Thoracic aorta (tissue), 2 donors: ENCODE measurements at regions not wholly inside any gene's neighbourhood (a gene's known extent, or its start where the extent isn't known, plus 50 kb on each side); places are given as distances from the start of the nearest gene placed in this dataset.

Experiments
- ATAC-seq: fragments of 150-250 bp; one replicate; pipeline ENCODE4 v1.8.0; 2017; ENCODE audit warnings: low read depth; ENCODE audit not compliant: insufficient number of reproducible peaks, low FRiP score
- DNase-seq: peaks from one replicate; pipeline ENCODE4 v3.0.0-alpha.2; 2020; ENCODE audit warnings: low spot score
- H3K27ac ChIP-seq, 2 donors: fragments of 200-600 bp; sonication (generic); 1 replicate in 1 of 2; 2 replicates in 1 of 2; pipeline ENCODE4 v1.5.1; 2016; ENCODE audit warnings: mild to moderate bottlenecking in 2 of 2, moderate library complexity in 2 of 2
- H3K27me3 ChIP-seq: fragments of 200-600 bp; sonication (generic); replicated peaks from 2 replicates; pipeline ENCODE4 v1.6.0; 2016; ENCODE audit warnings: mild to moderate bottlenecking; ENCODE audit not compliant: insufficient read depth
- H3K36me3 ChIP-seq: fragments of 200-600 bp; sonication (generic); one replicate; pipeline ENCODE4 v1.5.1; 2016
- H3K4me1 ChIP-seq, 2 donors: fragments of 200-600 bp; sonication (generic); 1 replicate in 1 of 2; 2 replicates in 1 of 2; pipeline versions ENCODE4 v1.5.1 to v1.6.0; 2016; ENCODE audit warnings: low read depth in 2 of 2, mild to moderate bottlenecking in 1 of 2; ENCODE audit not compliant: control insufficient read depth in 1 of 2
- H3K4me3 ChIP-seq: fragments of 200-600 bp; sonication (generic); 2 replicates; pipeline ENCODE4 v1.5.1; 2016; ENCODE audit warnings: mild to moderate bottlenecking
- H3K9me3 ChIP-seq: fragments of 200-600 bp; sonication (generic); 2 replicates; pipeline ENCODE4 v1.5.1; 2016
- TF ChIP-seq, protein P1 (sequence below): fragments of 200-600 bp; sonication (generic); IDR thresholded peaks from one replicate; pipeline ENCODE4 v1.5.1; 2019; ENCODE audit warnings: antibody characterized with exemption

DNA sequence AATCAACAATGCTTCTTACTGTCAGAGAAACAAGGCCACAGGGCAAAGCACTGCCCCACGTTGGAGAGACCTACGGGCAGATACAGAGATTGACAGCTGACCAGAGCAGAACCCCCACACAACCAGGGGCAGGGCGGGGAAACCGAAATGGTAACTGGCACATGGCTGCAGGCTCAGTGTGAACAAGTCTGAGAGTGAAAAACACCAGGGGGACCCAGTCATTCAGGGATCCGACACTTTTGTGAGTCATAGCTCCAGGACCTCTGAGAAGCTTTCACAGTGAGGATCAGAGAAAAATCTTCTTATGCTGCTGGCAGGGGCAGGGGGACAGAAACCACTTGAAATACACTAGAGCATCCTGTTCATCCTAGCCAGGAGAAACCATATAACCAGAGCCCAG, 254.2 kb downstream of the C6orf118 start:
- DNase-seq = no peak
- Histone ChIP-seq H3K4me1 (no peaks in the 10 kb centered on the region), H3K27ac (no peak overlapping the region), H3K9me3 (no peaks in the 10 kb centered on the region), H3K36me3 (no peaks in the 10 kb centered on the region), H3K27me3 (no peaks in the 10 kb centered on the region), H3K4me3 (no peak overlapping the region)
- TF ChIP-seq, protein P1, sequence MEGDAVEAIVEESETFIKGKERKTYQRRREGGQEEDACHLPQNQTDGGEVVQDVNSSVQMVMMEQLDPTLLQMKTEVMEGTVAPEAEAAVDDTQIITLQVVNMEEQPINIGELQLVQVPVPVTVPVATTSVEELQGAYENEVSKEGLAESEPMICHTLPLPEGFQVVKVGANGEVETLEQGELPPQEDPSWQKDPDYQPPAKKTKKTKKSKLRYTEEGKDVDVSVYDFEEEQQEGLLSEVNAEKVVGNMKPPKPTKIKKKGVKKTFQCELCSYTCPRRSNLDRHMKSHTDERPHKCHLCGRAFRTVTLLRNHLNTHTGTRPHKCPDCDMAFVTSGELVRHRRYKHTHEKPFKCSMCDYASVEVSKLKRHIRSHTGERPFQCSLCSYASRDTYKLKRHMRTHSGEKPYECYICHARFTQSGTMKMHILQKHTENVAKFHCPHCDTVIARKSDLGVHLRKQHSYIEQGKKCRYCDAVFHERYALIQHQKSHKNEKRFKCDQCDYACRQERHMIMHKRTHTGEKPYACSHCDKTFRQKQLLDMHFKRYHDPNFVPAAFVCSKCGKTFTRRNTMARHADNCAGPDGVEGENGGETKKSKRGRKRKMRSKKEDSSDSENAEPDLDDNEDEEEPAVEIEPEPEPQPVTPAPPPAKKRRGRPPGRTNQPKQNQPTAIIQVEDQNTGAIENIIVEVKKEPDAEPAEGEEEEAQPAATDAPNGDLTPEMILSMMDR = no peak
- ATAC-seq = no peak

DNA sequence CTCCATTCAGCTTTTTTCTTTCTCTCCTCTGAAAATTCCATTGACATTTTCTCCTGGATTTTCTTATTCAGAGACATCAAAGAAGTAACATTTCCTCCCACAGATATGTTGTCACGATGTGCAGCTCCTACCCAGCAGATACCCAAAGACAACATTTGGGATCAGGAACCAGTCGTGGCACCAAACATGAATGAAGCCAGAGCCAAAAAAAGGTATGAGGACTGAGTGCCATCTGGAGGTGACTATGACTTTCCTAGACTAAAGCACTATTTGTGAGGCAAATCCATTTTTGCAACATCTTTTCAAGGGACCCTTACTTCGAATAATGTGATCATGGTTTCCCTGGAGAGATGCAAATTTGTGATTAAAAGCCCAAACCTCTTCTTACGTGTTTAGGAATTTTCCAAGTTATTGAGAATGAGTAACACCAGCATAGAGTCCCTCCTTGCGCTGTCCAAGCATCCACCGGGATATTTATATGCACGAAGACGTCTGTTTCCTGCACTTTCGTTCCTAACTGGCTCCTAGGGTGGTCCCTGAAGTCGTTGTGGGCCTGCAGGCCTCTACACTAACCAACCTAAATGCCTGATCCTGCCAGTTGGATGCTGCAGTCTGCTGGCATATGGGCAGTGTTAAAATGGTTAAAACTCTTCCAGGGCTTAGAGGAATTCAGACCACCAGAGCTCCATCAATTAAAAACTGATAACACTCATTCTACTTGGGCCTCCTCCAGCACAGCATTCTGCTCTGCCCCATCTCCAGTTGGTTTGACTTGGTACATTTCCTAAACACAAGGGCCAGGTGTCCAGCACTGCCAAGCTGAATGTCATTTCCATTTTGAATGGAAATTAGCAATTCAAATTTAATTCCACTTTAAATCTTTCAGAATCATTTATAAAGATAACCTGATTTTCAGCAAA, 256.6 kb downstream of the C6orf118 start:
- DNase-seq (no peak), ATAC-seq (no peak)
- Histone ChIP-seq H3K36me3 (no peaks in the 10 kb centered on the region), H3K27ac (no peak overlapping the region), H3K4me3 (no peak overlapping the region), H3K4me1 (no peaks in the 10 kb centered on the region), H3K27me3 (no peaks in the 10 kb centered on the region), H3K9me3 (no peaks in the 10 kb centered on the region)
- TF ChIP-seq, protein P1 = no peak

DNA sequence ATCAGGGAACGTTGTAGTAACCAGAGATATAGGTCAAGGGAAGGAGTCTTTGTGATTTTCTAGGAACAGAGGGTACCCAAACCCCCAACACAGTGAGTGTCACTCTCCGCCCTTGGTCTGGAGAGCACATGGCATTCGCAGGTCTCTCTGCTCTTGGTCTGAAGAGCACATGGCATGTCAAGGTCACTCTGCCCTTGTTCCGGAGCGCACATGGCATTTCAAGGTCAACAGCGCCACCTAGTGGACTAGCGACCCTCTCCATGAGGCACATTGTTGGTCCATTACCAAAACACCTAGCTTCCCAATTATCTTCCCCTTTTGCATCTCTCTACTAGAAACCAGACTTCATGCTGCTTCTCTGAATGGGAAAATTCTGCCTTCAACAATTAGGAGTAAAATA, 260.0 kb downstream of the C6orf118 start:
- DNase-seq (no peak), ATAC-seq (no peak)
- Histone ChIP-seq H3K27ac (no peak overlapping the region), H3K4me1 (no peaks in the 10 kb centered on the region), H3K4me3 (no peak overlapping the region), H3K27me3 (no peaks in the 10 kb centered on the region), H3K36me3 (no peaks in the 10 kb centered on the region), H3K9me3 (no peaks in the 10 kb centered on the region)
- TF ChIP-seq, protein P1 = no peak

DNA sequence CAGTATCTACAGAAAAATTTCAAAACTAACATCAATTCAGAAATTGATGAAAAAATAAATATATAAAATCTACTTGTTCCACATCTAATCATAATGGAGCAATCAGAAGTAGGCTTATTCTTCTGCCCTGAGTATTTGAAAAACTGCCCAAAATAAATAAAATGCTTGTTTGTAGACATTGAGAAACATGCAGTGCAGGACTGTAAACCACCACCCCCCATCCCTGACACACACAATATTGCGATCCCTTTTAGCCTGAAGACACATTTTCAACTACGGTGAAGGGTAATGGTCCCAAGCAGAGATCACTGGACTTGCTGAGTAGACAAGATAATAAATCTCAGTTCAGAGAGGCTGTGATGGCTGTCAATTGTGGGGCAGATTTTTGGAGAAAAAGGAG, 261.5 kb downstream of the C6orf118 start:
- no peak for DNase-seq
- no peaks in the 10 kb centered on the region for H3K9me3 ChIP-seq
- no peak overlapping the region for H3K4me3 ChIP-seq
- TF ChIP-seq, protein P1 = no peak
- no peaks in the 10 kb centered on the region for H3K4me1 ChIP-seq
- no peaks in the 10 kb centered on the region for H3K36me3 ChIP-seq
- H3K27me3 ChIP-seq = no peaks in the 10 kb centered on the region
- no peak for ATAC-seq
- H3K27ac ChIP-seq = no peak overlapping the region

DNA sequence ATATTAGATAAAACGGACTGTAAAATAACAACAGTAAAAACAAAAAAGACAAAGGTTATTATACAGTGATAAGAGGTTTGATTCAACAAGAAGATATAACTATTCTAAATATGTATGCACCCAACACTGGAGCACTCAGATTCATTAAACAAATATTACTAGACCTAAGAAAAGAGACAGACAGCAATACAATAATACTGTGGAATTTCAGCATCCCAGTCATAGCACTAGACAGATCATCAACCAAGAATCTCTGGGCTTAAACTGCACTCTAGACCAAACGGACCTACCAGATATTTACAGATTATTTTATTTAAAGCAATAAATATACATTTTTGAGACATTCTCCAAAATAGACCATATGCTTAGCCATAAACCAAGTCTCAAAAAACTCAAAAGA, 263.8 kb downstream of the C6orf118 start:
- Histone ChIP-seq H3K9me3 (no peaks in the 10 kb centered on the region), H3K27me3 (no peaks in the 10 kb centered on the region), H3K27ac (no peak overlapping the region), H3K4me1 (no peaks in the 10 kb centered on the region), H3K4me3 (no peak overlapping the region), H3K36me3 (no peaks in the 10 kb centered on the region)
- DNase-seq (no peak), ATAC-seq (no peak)
- TF ChIP-seq, protein P1 = no peak
